ENCODE measurements at regions not wholly inside any gene's neighbourhood (a gene's known extent, or its start where the extent isn't known, plus 50 kb on each side); places are given as distances from the start of the nearest gene placed in this dataset.

DNA sequence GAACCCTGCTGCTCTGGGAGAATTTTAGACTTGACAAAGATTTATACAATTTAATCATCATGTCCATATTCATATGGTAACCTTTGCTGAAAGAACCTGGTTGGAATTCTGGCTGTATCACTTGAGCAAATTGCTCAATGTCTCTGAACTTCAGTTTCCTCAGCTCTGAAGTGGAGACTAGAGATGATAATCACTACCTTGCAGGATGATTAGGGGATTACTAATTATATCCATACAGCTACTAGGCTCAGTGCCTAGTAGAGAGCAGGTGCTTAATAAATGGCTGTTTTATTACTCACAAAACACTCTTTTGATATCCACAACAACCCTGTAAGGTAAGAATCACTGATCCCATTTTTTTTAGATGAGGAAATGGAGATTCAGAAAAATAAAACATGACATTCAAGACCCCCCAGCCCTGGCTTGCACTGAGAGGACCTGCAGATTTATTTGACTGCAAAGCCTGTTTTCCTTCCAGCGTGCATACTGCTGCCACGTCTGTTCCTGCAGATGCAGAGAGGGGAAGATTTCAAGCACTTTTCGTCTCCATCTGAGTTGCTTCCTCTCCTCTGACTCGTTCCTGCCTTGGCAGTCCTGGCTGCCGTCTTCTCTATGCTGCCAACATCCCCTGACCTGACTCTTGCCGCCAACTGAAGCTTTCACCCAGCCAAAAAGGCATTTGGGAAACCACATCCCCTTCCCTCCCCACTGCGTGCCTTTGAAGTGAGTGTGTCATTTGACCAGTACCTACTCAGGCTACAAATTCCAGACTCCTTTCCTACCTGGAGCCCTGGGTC lies 203.0 kb downstream of the PLPP3 start:
- Histone ChIP-seq H3K4me3 (no peak overlapping the region), H3K27me3 (no peaks in the 10 kb centered on the region), H3K4me1 (peaks cover 0 to 62% of the 10 kb centered on the region in 2 donors), H3K36me3 (no peaks in the 10 kb centered on the region), H3K27ac (peak overlapping the region; percentile 42 to 63), H3K9me3 (no peaks in the 10 kb centered on the region)
- peak; percentile 66 for DNase-seq (ENCODE audit: low spot score)
- no peak for TF ChIP-seq CTCF (IDR thresholded peaks at IDR 0.05)

DNA sequence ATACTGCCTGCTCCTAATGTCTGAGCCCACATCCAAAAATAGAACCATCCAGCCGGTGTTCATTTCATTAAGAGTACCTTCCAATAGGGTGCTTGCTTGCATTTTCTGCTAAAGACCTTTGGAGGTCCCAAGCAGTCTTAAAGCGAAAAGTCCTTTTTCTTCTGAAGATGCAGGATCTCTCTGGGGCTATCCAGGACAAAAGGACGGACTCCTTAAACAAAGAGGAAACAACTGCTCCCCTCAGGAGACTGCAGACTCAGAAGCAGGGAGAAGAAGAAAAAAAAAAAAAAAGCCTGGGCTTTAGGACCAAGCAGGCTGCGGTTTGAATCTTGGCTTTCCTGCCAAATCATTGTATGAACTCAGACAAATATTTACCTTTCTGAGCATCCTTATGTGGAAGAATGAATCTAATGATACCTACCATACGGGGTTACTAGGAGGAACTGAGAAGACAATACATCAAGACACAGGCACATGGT lies 204.0 kb downstream of the PLPP3 start:
- H3K27me3 ChIP-seq: no peaks in the 10 kb centered on the region
- H3K4me3 ChIP-seq: no peak overlapping the region
- no peaks in the 10 kb centered on the region for H3K36me3 ChIP-seq
- TF ChIP-seq CTCF (IDR thresholded peaks at IDR 0.05): no peak
- H3K27ac ChIP-seq: peak overlapping the region in 1 of 2 donors; percentile 23
- H3K4me1 ChIP-seq: peaks cover 0 to 62% of the 10 kb centered on the region in 2 donors
- H3K9me3 ChIP-seq: no peaks in the 10 kb centered on the region
- DNase-seq (ENCODE audit: low spot score): no peak

- no peak for TF ChIP-seq CTCF (IDR thresholded peaks at IDR 0.05)
Observed at GRCh38 chr1:56374026-56374974, 205.1 kb downstream of the PLPP3 start.

DNA sequence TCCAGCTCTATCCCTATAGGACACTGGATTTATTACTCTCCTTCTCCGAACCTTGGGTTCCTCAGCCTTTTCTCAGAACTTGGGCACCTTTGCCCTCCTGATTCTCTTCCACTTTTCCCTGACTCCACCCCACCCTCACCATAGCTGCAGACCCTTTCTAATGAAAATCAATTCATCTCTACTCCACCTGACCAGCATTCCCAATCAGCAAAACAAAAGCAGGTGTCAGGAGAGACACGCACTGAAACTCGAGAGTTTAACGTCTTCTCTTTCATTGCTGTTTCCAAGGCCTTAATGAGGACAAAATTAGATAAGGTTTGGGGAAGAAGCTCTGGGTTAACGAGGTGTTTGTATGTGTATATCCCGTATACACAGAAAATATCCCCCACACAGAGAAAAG lies 208.8 kb downstream of the PLPP3 start:
- H3K27ac ChIP-seq: no peak overlapping the region
- no peaks in the 10 kb centered on the region for H3K27me3 ChIP-seq
- no peak for TF ChIP-seq CTCF (IDR thresholded peaks at IDR 0.05)
- DNase-seq (ENCODE audit: low spot score): no peak
- no peaks in the 10 kb centered on the region for H3K9me3 ChIP-seq
- H3K4me3 ChIP-seq: no peak overlapping the region
- H3K36me3 ChIP-seq: no peaks in the 10 kb centered on the region
- H3K4me1 ChIP-seq: peaks cover 0 to 30% of the 10 kb centered on the region in 2 donors

More at GRCh38 chr1:56374026-56374974, 205.1 kb downstream of the PLPP3 start:
- H3K4me1 ChIP-seq: peaks cover 0 to 62% of the 10 kb centered on the region in 2 donors
- no peak overlapping the region for H3K4me3 ChIP-seq
- H3K27me3 ChIP-seq: no peaks in the 10 kb centered on the region
- DNase-seq (ENCODE audit: low spot score): no peak
- no peaks in the 10 kb centered on the region for H3K9me3 ChIP-seq
- no peaks in the 10 kb centered on the region for H3K36me3 ChIP-seq
- peak overlapping the region in 1 of 2 donors; percentile 23 for H3K27ac ChIP-seq

DNA sequence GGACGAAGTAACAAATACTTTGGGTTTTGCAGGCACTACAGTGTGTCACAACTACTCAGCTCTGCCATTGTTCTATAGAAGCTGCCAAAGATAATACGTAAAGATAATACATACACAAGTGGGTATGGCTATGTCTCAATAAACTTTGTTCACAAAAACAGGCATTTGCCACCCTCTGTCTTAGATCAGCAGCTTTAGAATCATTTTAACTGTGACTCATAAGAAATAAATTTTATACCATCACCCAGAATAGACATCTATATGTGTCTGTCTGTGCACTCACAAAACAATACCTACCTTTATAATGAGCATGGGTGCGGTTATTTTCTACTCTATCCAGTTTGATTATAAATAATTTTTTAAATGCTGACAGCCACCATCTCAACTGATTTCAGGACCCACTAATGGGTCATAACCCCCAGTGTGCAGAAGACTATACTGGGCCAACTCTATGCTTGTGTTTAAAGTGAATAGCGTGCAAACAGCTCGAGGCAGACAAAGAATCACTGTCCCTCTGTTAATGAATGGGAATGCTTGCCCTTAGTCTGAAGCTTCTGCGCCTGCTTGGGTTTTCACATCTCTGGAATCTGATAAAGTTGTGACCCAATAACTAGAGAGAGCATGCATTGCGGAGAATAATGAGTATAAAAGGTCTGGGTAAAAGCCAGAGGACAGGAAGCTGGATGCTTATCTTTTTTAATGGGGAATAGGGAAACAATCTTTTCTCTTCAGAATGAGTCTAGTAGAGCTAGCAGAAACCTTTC lies 216.2 kb downstream of the PLPP3 start:
- no peak for TF ChIP-seq CTCF (IDR thresholded peaks at IDR 0.05)
- no peak for DNase-seq (ENCODE audit: low spot score)
- peaks cover 0 to 7% of the 10 kb centered on the region in 2 donors for H3K4me1 ChIP-seq
- H3K9me3 ChIP-seq: no peaks in the 10 kb centered on the region
- H3K27ac ChIP-seq: no peak overlapping the region
- no peaks in the 10 kb centered on the region for H3K27me3 ChIP-seq
- H3K36me3 ChIP-seq: no peaks in the 10 kb centered on the region
- H3K4me3 ChIP-seq: no peak overlapping the region
